IMR-90 (cell line): ENCODE measurements at regions not wholly inside any gene's neighbourhood (a gene's known extent, or its start where the extent isn't known, plus 50 kb on each side); places are given as distances from the start of the nearest gene placed in this dataset.

Experiments used
- ATAC-seq: fragments of 200-7000 bp; cut with Tn5 transposase; 2 replicates; pipeline ENCODE4 v1.9.1; 2020; ENCODE audit warnings: low read depth, mild to moderate bottlenecking, moderate library complexity
- BruUV-seq: library from RNA; stranded (reverse); fragments of 400-500 nt; replicated peaks from 2 replicates; lab custom pipeline; 2021; lab: Mats Ljungman, UMichigan
- CTCF ChIA-PET: fragments of 300-600 bp; formaldehyde crosslinking; extraction: SDS; loops from one replicate; lab custom pipeline; 2021; ENCODE audit warnings: antibody characterized with exemption; lab: Yijun Ruan, JAX
- POLR2A ChIA-PET: fragments of 300-600 bp; sonication (Branson Sonifier 250); formaldehyde crosslinking; loops from one replicate; lab custom pipeline; 2022; ENCODE audit warnings: antibody characterized with exemption; ENCODE audit not compliant: unreplicated experiment; lab: Charles Lee
- DNase-seq: peaks from one replicate; pipeline ENCODE4 v3.0.0; 2013
- H2AFZ ChIP-seq: replicated peaks from 2 replicates; pipeline ENCODE3; 2013; ENCODE audit warnings: low read length, mild to moderate bottlenecking; ENCODE audit not compliant: poor library complexity
- H2AK5ac ChIP-seq: 2 replicates; pipeline ENCODE4 v1.6.1; 2013; ENCODE audit warnings: low read depth, low read length, inconsistent platforms
- H2AK9ac ChIP-seq: replicated peaks from 2 replicates; pipeline ENCODE3; 2013; ENCODE audit warnings: mild to moderate bottlenecking, low read depth, low read length, moderate library complexity; ENCODE audit not compliant: poor library complexity
- H2BK120ac ChIP-seq: 2 replicates; pipeline ENCODE4 v1.6.1; 2013; ENCODE audit warnings: low read depth, low read length, inconsistent platforms
- H2BK15ac ChIP-seq: 3 replicates; pipeline ENCODE4 v1.6.1; 2013; ENCODE audit warnings: low read depth, low read length, inconsistent platforms
- H2BK20ac ChIP-seq: 2 replicates; pipeline ENCODE4 v1.6.1; 2013; ENCODE audit warnings: low read depth, mild to moderate bottlenecking, inconsistent platforms, low read length, moderate library complexity
- H2BK5ac ChIP-seq: 2 replicates; pipeline ENCODE4 v1.6.1; 2013; ENCODE audit warnings: mild to moderate bottlenecking, low read depth, low read length, inconsistent platforms; ENCODE audit not compliant: poor library complexity, severe bottlenecking
- H3K14ac ChIP-seq: replicated peaks from 2 replicates; pipeline ENCODE4 v1.6.1; 2013; ENCODE audit warnings: low read depth, low read length, inconsistent platforms
- H3K18ac ChIP-seq: 2 replicates; pipeline ENCODE4 v1.6.1; 2013; ENCODE audit warnings: low read depth, low read length, control low read depth
- H3K23ac ChIP-seq: 2 replicates; pipeline ENCODE4 v1.6.1; 2013; ENCODE audit warnings: low read depth, low read length, inconsistent platforms
- H3K27ac ChIP-seq: 2 replicates; pipeline ENCODE4 v1.5.1; 2013; ENCODE audit warnings: mild to moderate bottlenecking, control low read depth, low read length; ENCODE audit not compliant: insufficient read depth
- H3K27me3 ChIP-seq: 2 replicates; pipeline ENCODE4 v1.6.1; 2013; ENCODE audit warnings: low read length; ENCODE audit not compliant: control insufficient read depth, insufficient read depth
- H3K36me3 ChIP-seq: 2 replicates; pipeline ENCODE4 v1.6.1; 2013; ENCODE audit warnings: low read length, mixed read lengths; ENCODE audit not compliant: control insufficient read depth, insufficient read depth
- H3K4ac ChIP-seq: 2 replicates; pipeline ENCODE4 v1.6.1; 2013; ENCODE audit warnings: low read depth, low read length, inconsistent platforms
- H3K4me1 ChIP-seq: 2 replicates; pipeline ENCODE4 v1.6.1; 2013; ENCODE audit warnings: low read length, mixed read lengths; ENCODE audit not compliant: control insufficient read depth, insufficient read depth
- H3K4me2 ChIP-seq: 2 replicates; pipeline ENCODE4 v1.6.1; 2013; ENCODE audit warnings: low read depth, mild to moderate bottlenecking, control low read depth, low read length, moderate library complexity
- H3K4me3 ChIP-seq: 2 replicates; pipeline ENCODE4 v1.5.1; 2013; ENCODE audit warnings: low read depth, mild to moderate bottlenecking, control low read depth, low read length, moderate library complexity; ENCODE audit not compliant: insufficient read depth
- H3K56ac ChIP-seq: 2 replicates; pipeline ENCODE4 v1.6.1; 2013; ENCODE audit warnings: low read length, inconsistent platforms; ENCODE audit not compliant: insufficient read depth; ENCODE audit errors: extremely low read depth
- H3K79me1 ChIP-seq, 2 experiments: 2 replicates each; pipeline ENCODE4 v1.6.1; 2013; ENCODE audit warnings: low read length in 2 of 2, inconsistent platforms in 1 of 2, low read depth in 1 of 2
- H3K9ac ChIP-seq: 2 replicates; pipeline ENCODE4 v1.6.1; 2013; ENCODE audit warnings: low read depth, low read length, control low read depth
- H3K9me1 ChIP-seq: 2 replicates; pipeline ENCODE4 v1.6.1; 2013; ENCODE audit warnings: low read length, inconsistent platforms; ENCODE audit not compliant: insufficient read depth
- H3K9me3 ChIP-seq: 2 replicates; pipeline ENCODE4 v1.6.1; 2013; ENCODE audit warnings: low read length; ENCODE audit not compliant: control insufficient read depth, insufficient read depth
- H4K20me1 ChIP-seq: 2 replicates; pipeline ENCODE4 v1.6.1; 2013; ENCODE audit warnings: low read length, inconsistent platforms; ENCODE audit not compliant: insufficient read depth
- H4K5ac ChIP-seq: 2 replicates; pipeline ENCODE4 v1.6.1; 2013; ENCODE audit warnings: mild to moderate bottlenecking, low read depth, low read length, control low read depth
- H4K8ac ChIP-seq, 2 experiments: 2 replicates each; pipeline ENCODE4 v1.6.1; 2013; ENCODE audit warnings: low read depth in 2 of 2, low read length in 2 of 2, control low read depth in 1 of 2, inconsistent platforms in 1 of 2
- H4K91ac ChIP-seq: 2 replicates; pipeline ENCODE4 v1.6.1; 2013; ENCODE audit warnings: low read depth, low read length, inconsistent platforms; ENCODE audit not compliant: insufficient read depth
- MAZ ChIP-seq: IDR thresholded peaks from 2 replicates; pipeline ENCODE4 v1.6.1; 2012; ENCODE audit warnings: low read depth, mild to moderate bottlenecking, low read length, improper control_type of control experiment, moderate library complexity, borderline replicate concordance
- WGBS, 2 experiments: methylation state at CpG; one replicate each; pipeline versions ENCODE4 v1.1.5 to v1.1.7; 2013; ENCODE audit warnings: missing lambda C conversion rate in 2 of 2; ENCODE audit not compliant: insufficient read length in 1 of 2; ENCODE audit errors: extremely low coverage in 2 of 2; 5-methylcytosine and 5-hydroxymethylcytosine counted together
- dilution Hi-C: fragments of 300-500 bp; cut with HindIII; formaldehyde crosslinking; loops from one replicate; pipeline ENCODE4 v1.14.3; 2018; ENCODE audit warnings: low sequenced_read_pairs; ENCODE audit not compliant: unreplicated experiment
- in situ Hi-C: fragments of 300-500 bp; cut with MboI; formaldehyde crosslinking; loops from 3 replicates; pipeline ENCODE4 v1.14.3; 2019; ENCODE audit warnings: low sequenced_read_pairs, inconsistent platforms, mixed read lengths
- intact Hi-C: fragments of 100-400 bp; cut with micrococcal nuclease; formaldehyde crosslinking; loops from 2 replicates; pipeline ENCODE4 v1.10.0; 2022

DNA sequence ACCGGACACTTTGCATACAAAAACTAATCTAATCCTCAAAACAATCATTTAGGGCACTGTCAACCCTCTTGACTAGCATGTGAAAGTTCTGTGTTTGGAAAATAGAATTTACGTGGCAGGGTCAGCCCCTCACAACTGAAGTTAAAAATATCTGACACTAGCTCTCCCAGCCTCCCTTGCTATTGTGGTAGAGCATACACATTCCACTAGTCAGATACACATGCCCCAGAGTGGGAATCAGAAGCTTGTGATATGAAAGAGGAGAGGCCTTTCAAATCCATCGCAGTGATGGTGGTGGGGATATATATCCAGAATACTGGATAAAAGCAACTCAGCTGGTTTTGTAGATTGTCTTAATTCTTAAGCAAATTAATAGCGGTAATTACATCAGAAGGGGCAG is 205.7 kb upstream of the IL15 start:
- no peak overlapping the region for H3K18ac ChIP-seq
- no peaks in the 10 kb centered on the region for H3K9me3 ChIP-seq
- no peak overlapping the region for H4K5ac ChIP-seq
- H3K79me1 ChIP-seq, result no peaks in the 10 kb centered on the region
- WGBS, 2 experiments, result no CpG with 5 or more reads among the region's 4 CpGs
- no TSS peak for BruUV-seq
- no peak for TF ChIP-seq MAZ
- no peak overlapping the region for H4K8ac ChIP-seq
- in situ Hi-C loops (no loop called here), dilution Hi-C loops (no loop called here), intact Hi-C loops (no loop called here)
- ChIA-PET CTCF (interaction anchor here (0.6 kb wide), 1 partner anchor 9 kb away, joined by 4 read pairs; no protein-coding TSS in a partner anchor), POLR2A (no interaction called here)
- H3K9me1 ChIP-seq, result no peaks in the 10 kb centered on the region
- H3K4me1 ChIP-seq, result peaks cover 7% of the 10 kb centered on the region
- H3K4me3 ChIP-seq, result no peak overlapping the region
- no peak overlapping the region for H3K4ac ChIP-seq
- H2BK15ac ChIP-seq, result no peak overlapping the region
- no peaks in the 10 kb centered on the region for H3K27me3 ChIP-seq
- no peak for DNase-seq
- H2BK120ac ChIP-seq, result no peak overlapping the region
- H3K27ac ChIP-seq, result no peak overlapping the region
- no peak overlapping the region for H2AFZ ChIP-seq
- H3K4me2 ChIP-seq, result no peak overlapping the region
- H3K9ac ChIP-seq, result no peak overlapping the region
- ATAC-seq, result no peak
- H3K23ac ChIP-seq, result no peak overlapping the region
- H4K91ac ChIP-seq, result no peak overlapping the region
- H2AK9ac ChIP-seq, result no peak overlapping the region
- H3K36me3 ChIP-seq, result no peaks in the 10 kb centered on the region
- H3K14ac ChIP-seq, result no peak overlapping the region
- no peak overlapping the region for H2BK5ac ChIP-seq
- H2BK20ac ChIP-seq, result no peak overlapping the region
- no peaks in the 10 kb centered on the region for H4K20me1 ChIP-seq
- H3K56ac ChIP-seq, result no peak overlapping the region
- no peak overlapping the region for H2AK5ac ChIP-seq
